RWPE2 (cell line): ENCODE measurements at regions not wholly inside any gene's neighbourhood (a gene's known extent, or its start where the extent isn't known, plus 50 kb on each side); places are given as distances from the start of the nearest gene placed in this dataset.

Source experiments
- ATAC-seq: fragments of 200-7000 bp; cut with Tn5 transposase; 3 replicates; pipeline ENCODE4 v1.9.1; 2021; ENCODE audit warnings: low read depth
- DNase-seq: peaks from one replicate; pipeline ENCODE4 v3.0.0-alpha.2; 2020; ENCODE audit warnings: low spot score
- H3K27ac ChIP-seq: fragments of 450-650 bp; 2 replicates; pipeline ENCODE4 v1.5.1; 2017; ENCODE audit warnings: mild to moderate bottlenecking; ENCODE audit not compliant: poor library complexity, severe bottlenecking
- H3K27me3 ChIP-seq: fragments of 250-450 bp; sonication (Bioruptor Pico); 2 replicates; pipeline ENCODE4 v1.5.1; 2021; ENCODE audit warnings: mild to moderate bottlenecking, moderate library complexity; ENCODE audit not compliant: insufficient read depth, poor library complexity, severe bottlenecking
- H3K36me3 ChIP-seq: fragments of 250-450 bp; sonication (Bioruptor Pico); 2 replicates; pipeline ENCODE4 v1.5.1; 2020; ENCODE audit warnings: low read depth, mild to moderate bottlenecking, moderate library complexity
- H3K4me1 ChIP-seq: fragments of 250-450 bp; sonication (Bioruptor Pico); 2 replicates; pipeline ENCODE4 v1.5.1; 2021; ENCODE audit warnings: mild to moderate bottlenecking, moderate library complexity; ENCODE audit not compliant: insufficient read depth, poor library complexity, severe bottlenecking
- H3K4me3 ChIP-seq: fragments of 250-450 bp; sonication (Bioruptor Pico); 2 replicates; pipeline ENCODE4 v1.5.1; 2021; ENCODE audit warnings: mild to moderate bottlenecking, moderate library complexity; ENCODE audit not compliant: severe bottlenecking
- H3K9me3 ChIP-seq: fragments of 250-450 bp; sonication (Bioruptor Pico); 2 replicates; pipeline ENCODE4 v1.5.1; 2021; ENCODE audit warnings: mild to moderate bottlenecking, moderate library complexity; ENCODE audit not compliant: severe bottlenecking
- CTCF ChIP-seq: fragments of 450-650 bp; IDR thresholded peaks from one replicate; pipeline ENCODE4 v1.5.1; 2017; ENCODE audit warnings: mild to moderate bottlenecking, moderate library complexity; ENCODE audit not compliant: poor library complexity, severe bottlenecking

- Histone ChIP-seq H3K36me3 (no peaks in the 10 kb centered on the region), H3K27me3 (no peaks in the 10 kb centered on the region), H3K9me3 (no peaks in the 10 kb centered on the region), H3K4me1 (peaks cover 7% of the 10 kb centered on the region), H3K4me3 (no peak overlapping the region), H3K27ac (no peak overlapping the region)
- ATAC-seq (no peak), DNase-seq (no peak)
- no peak for TF ChIP-seq CTCF
These were observed 140.6 kb upstream of the GSE1 start for GRCh38 chr16:85472514-85472913.

- Histone ChIP-seq H3K27ac (no peak overlapping the region), H3K4me1 (peaks cover 7% of the 10 kb centered on the region), H3K27me3 (no peaks in the 10 kb centered on the region), H3K9me3 (no peaks in the 10 kb centered on the region), H3K4me3 (no peak overlapping the region), H3K36me3 (no peaks in the 10 kb centered on the region)
- no peak for ATAC-seq
- TF ChIP-seq CTCF, result no peak
- no peak for DNase-seq
These were observed 139.8 kb upstream of the GSE1 start for GRCh38 chr16:85473323-85473722.

- no peaks in the 10 kb centered on the region for H3K9me3 ChIP-seq
- no peak overlapping the region for H3K27ac ChIP-seq
- H3K36me3 ChIP-seq, result no peaks in the 10 kb centered on the region
- H3K4me3 ChIP-seq, result no peak overlapping the region
- peaks cover 7% of the 10 kb centered on the region for H3K4me1 ChIP-seq
- no peak for TF ChIP-seq CTCF
- no peak for DNase-seq
- ATAC-seq, result no peak
- H3K27me3 ChIP-seq, result no peaks in the 10 kb centered on the region
These were observed 139.1 kb upstream of the GSE1 start for GRCh38 chr16:85473909-85474620.

GRCh38 chr16:85474621-85475217 is 138.4 kb upstream of the GSE1 start:
- no peak for DNase-seq
- no peak for TF ChIP-seq CTCF
- no peak overlapping the region for H3K27ac ChIP-seq
- H3K4me1 ChIP-seq, result peaks cover 7% of the 10 kb centered on the region
- no peaks in the 10 kb centered on the region for H3K9me3 ChIP-seq
- no peaks in the 10 kb centered on the region for H3K36me3 ChIP-seq
- no peak for ATAC-seq
- no peak overlapping the region for H3K4me3 ChIP-seq
- no peaks in the 10 kb centered on the region for H3K27me3 ChIP-seq

- Histone ChIP-seq H3K4me3 (no peak overlapping the region), H3K9me3 (no peaks in the 10 kb centered on the region), H3K36me3 (no peaks in the 10 kb centered on the region), H3K27me3 (no peaks in the 10 kb centered on the region), H3K27ac (no peak overlapping the region), H3K4me1 (peaks cover 7% of the 10 kb centered on the region)
- no peak for DNase-seq
- no peak for ATAC-seq
- no peak for TF ChIP-seq CTCF
These were observed 137.9 kb upstream of the GSE1 start for GRCh38 chr16:85475233-85475632.
